ENCODE measurements at regions not wholly inside any gene's neighbourhood (a gene's known extent, or its start where the extent isn't known, plus 50 kb on each side); places are given as distances from the start of the nearest gene placed in this dataset.

DNA sequence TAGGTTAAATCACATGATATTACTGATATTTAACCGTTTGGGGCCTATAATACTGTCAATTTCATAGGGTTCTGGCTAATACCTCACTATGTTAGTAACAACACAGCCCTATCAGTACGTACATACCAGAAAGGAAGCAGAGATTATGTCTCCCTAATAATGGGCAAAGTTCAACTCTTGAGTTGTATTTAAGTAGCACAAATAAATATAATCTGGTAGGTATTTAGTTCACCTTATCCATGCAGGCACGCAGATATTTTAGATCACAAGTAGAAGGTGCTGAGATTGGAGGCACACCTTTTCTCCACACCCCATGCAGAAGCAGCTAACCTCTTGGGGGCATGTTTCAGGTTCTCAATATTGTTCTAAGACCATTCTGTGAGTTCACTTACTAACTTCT is 118.9 kb downstream of the IRS1 start:
- no peak for DNase-seq

DNA sequence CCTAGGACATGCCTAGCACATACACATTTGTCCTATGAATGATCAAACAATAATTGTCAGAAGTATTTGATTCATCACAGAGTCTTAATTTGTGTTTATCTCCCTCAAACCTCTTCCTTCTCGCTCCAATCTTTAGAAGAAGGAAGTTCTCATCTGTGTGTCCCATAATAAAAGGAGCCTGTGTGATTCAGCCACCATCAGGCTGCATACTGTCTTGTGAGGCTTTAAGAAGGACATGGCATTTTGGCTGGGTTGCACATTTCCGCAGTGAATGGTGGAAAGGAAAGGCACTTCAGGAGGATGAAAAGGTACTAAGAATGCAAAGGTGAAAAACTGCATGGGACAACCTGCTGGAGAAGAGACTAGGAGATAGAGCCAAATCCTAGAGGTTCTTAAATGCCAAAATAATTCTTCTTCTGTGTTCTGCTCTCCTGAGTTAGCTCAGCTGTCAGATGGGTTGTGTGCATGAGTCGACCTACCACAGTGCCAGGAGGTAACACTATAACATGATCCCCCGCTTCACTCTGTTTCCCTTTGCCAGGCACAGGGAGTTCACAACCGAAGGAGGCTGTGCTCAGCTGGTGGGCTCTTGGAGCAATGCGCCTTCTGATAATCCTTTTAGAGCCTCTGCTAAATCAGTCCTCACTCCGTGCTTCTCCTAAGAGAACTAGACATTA is 120.1 kb downstream of the IRS1 start:
- no peak for DNase-seq

DNA sequence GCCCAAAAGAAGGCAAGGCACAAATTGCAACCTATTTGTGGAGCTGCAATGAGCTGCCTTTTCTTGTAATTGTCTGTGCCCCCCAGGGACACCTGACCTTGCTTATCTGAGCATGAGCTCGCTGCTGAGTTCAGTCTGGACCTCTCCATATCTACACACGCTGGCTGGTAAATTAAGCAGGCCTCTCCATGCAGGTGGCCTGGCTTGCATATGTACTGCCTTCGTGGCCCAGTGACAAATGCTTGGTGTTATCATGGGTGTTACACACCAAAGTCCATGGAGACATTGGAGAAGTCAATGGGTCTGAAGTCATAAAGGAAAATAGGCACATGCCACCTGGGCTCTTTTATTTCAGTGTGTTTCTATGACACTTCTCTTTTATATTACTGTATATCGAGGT is 121.2 kb downstream of the IRS1 start:
- no peak for DNase-seq

DNA sequence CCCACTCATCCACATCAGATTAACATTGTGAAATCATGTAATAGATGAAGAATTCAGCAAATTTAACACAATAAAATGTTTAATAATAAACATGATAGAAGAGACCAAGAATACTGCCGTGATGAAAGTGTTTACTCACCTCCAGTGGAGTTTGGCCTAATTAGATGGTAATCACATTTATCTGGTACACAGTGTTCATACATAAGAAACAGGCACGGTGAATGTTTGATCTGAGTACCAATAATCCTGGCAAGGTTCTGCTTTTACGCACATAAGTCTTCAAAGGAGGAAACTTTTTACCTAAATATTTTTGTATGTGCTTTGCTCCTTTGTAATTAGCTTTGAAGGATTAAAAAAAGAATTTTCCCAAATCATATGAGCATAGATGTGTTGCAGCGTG is 122.5 kb downstream of the IRS1 start:
- no peak for DNase-seq

DNA sequence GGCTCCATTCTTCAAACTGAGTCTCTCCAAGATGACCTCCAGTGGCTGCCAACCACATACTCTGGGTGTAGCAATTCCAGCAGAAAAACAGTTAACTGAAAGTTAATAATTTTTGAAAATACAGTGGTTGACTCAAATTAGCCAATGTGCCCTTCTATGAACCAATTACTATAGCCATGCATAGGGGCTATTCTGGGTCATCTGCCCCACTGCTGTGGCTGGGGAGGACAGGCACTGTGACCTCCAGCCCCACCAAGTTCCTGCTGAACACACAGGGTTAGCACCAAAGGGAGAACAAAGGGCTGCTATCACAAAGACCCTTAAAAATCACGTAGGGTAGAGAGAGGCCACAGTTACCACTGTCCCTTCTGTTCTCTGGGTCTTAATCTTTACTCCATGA is 123.0 kb downstream of the IRS1 start:
- DNase-seq: no peak

DNA sequence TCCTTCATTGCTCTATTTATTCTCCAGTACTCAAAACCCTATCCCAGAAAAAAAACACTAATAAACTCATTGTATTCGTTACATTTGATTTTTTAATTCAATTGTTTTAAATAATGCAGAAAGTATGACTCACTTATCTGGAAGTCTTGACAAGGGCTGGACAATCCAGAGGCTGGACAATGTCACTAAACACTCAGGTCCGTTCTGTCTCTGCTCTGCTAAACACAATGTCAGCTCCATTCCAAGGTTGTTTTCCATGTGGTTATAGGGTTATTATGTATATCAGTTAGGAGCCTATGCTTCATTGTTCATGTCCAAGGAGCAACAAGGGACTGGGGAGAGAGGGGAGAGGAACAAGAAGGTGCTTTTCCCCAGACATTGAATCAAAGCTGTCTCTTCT is 125.5 kb downstream of the IRS1 start:
- no peak for DNase-seq

DNA sequence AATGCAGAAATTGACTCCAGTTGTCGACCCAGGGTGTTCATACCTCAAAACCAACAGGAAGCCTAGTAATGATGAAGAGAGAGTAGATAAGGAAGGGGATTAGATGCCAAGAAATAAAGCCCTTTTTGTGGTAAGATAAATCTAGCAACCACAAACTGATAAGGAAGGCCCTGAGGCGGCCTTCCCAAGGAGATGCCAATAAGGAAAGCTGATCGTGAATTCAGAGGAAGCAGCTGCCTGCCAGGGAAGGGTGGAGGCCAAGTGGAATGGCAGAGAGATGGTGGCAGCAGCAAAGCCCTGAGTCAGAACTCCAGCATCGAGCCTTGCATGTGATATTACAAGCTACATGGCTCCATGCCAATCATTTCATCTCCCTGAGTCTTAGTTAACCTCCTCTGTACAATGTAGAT is 126.3 kb downstream of the IRS1 start:
- peak; percentile 75 for DNase-seq

DNA sequence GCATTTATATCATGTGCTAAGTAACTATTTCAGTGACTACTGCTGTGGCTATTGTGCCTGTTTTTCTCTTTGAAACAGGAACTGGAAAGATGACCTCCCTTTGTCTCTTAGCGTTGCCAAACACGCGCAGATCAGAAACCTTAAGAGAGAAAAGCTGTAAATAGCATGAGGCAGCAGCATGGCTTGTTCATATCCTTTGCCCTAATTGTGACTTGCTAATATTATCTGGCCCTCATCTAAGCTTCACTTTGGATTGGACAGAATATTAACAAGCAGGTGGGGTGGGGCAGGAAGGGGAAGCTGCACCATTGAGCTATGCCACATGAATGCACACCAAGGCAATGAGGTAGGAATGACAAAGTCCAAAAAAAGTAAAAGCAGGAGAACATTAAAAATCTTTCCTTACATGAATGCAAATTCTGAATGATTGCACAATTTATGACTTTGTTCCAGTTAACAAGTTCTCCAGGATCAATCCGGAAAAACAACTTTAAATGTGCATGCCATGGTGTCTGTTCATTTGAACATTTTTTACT is 128.4 kb downstream of the IRS1 start:
- no peak for DNase-seq

DNA sequence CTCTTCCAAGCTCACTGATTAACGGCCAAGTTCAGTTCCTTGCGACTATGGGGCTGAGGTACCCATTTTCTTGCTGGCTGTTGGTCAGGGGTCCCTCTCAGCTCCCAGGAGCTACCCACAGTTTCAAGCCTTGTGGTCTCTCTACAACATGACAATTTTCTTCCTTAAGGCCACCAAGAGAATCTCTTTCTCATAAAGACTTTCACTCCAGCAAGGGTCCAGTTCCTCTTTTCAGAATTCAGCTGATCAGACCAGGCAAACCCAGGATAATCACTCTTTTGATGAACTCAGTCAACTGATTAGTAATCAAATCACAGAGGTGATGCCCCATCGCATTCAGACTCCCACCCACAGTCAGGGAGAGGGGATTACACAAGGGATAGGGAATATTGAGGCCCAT is 129.7 kb downstream of the IRS1 start:
- no peak for DNase-seq

DNA sequence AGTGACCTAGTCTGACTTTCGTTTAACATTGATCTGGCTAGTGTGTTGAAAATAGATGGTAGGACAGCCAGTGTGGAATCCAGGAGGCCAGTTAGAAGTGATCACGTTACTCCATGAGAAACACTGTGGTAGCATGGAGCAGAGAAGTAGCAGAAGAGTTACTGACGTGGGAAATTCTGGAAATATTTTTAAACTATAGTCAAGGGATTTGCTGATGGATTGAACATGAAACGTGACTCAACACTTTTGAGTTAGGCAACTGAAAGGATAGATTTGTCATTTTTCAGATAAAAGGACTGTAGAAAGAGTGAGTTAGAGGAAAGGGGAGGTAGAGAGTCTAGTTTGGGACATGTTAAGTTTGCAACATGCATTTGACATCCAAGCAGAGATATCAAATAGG is 130.4 kb downstream of the IRS1 start:
- DNase-seq: peak; percentile 36

DNA sequence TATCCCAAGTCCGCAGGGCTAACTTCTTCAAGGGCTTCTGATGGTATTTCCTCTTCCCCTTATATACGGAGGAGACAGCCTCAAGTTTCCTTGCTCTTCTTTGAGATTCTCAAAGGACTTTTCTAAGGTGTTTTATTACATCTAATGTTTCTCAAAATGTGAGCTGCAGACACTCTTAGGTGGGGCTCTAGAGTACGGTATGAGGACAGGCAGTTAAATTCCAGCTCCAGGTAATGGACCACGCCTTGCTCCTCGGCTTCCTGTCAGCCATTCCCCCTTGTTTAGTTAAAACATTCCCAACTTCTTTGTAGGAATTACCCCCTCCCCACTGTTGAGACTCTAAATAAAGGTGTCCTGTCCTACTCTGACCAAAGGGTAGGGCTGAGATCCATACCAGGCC is 131.9 kb downstream of the IRS1 start:
- DNase-seq: no peak

DNA sequence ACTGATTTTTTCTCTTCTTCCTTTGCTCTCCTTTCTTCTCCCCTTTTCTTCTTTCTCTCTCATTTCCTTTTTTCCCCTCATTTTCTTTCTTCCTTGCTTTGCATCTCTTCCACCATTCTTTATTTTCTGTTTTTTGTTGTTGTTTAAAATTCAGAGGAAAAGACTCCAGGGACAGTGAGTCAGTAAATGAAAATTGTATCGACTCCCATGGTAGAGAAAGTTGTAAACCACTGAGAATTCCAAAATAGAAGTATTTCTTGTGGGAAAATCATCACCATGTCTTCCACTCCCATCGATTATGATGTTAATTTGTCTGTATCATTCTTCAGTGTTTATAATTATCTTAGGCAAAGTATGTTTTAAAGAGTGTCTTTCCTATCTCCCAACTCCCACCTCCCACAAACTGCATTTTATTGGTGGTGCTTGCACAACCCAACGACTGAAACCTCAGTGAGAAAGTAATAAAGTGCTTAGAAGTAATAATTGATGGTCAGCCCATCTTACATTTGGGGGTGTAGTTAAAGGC is 134.3 kb downstream of the IRS1 start:
- peak; percentile 21 for DNase-seq

DNA sequence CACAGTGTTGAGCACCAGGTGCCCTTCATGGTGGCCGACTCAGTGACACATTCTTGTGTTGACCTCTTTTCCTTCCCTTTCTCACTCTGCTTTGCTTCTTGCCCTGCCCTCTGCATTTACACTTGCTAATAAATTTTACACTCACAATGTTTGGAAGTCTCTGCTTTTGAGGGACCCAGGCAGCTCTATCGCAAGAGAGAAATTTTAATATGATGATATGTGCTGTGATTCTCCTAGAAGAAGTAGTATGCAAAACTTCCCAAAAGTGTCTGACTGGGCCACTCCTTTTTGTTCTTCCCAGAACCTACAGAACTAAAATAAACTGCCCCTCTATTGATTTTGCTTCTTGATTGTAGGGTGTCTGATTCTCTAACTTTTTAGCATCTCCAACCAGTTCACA is 135.0 kb downstream of the IRS1 start:
- no peak for DNase-seq

DNA sequence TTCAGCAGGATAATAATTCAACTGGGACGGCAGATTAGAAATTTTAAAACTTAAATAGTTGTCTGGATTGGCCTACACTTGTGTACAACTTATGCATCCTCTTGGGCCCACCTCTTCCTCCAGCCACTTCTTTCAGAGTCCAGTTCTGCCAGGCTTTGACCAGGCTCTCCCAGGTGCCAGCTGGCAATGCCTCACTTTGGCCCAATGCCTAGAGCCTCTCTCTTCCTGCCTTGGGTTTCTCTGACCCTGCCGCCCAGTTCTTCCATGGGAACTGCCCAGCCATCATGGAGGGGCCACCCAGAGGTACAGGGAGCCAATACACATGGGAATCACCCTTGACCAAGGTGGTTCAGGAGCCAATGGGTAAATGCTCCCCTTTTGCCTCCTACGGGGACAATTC is 135.5 kb downstream of the IRS1 start:
- no peak for DNase-seq

DNA sequence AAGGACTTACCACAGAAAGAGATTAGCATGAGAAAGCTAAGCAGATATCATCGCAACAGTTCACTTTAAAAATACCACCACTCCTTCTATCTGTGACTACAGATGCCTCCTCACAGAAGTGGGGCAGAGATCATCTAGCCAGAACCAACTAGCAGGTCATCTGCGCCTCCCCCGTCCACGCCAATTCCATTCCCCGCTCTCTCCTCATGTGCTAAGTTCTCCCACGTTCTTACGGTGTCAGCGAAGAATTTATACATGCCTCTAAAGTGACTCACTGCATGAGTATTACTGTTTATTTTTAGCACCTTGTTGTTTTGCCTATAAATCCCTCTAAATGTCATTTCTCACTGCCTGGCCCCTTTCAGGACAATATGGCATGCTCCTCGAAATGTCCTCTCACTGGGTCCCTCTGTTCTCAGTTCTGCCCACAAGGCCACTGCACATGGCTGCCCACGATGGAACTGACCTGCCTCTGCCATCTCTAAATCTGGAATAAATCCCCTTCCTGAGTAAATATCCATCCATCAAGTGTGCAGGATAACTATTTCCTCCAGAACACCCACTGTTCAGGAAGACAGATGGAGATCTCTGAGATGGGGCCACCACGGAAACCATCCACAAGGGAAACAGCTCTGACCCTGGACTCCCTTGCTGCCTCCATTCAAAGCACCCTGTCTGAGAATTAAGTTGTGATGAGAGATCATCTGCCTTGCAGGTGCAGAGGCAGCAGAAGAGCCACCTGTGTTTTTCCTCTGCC is 137.7 kb downstream of the IRS1 start:
- peak; percentile 88 for DNase-seq

DNA sequence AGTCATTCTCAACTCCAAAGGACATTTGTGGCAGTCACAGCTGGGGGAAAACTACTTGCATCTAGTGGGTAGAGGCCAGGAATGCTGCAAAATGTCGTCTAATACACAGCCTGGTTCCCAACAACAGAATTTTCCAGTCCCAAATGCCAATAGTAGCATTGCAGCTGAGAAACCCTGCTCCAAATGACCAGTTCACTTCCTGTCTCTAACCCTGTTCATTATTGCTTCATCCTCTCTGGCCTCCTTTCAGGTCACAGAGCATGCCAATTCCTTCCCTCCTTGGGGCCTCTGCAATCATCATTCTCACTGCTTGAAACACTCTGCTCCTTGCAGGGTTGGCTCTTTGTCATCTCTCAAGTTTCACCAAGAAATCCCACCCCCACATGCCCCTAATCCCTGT is 139.1 kb downstream of the IRS1 start:
- DNase-seq: peak; percentile 74

DNA sequence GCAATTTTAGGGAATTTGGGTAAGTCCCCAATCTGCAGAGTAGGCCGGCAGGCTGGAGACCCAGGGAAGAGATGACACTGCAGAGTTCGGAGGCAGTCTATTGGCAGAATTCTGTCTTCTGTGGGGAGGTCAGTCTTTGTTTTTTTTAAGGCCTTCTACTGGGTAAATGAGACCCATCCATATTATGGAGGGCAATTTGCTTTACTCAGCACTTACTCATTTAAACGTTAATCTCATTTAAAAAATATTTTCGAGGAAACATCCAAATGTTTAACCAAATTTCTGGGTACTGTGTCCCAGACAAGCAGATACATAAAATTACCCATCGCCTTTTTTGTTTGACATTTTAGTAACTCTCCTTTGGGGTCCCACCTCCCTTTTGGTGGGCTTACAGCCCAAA is 139.5 kb downstream of the IRS1 start:
- no peak for DNase-seq

DNA sequence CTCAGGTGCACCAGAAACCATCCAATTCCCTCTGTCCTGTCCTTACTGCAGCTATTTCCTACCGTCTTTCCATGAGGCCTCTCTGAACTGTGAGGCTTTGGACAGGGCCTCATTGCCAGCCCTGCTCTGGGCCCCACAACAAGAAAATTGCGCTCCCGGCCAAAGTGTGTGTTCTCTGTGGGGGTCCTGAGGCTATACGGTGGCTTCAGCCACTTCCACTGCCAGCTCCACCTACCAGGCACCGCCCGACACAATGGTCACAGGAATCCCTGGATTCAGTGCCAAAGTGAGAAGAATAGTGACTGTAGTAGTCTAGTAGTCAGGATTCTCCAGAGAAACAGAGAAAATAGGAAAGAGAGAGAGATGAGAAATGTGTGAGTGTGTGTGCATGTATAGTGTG is 140.2 kb downstream of the IRS1 start:
- DNase-seq: no peak

DNA sequence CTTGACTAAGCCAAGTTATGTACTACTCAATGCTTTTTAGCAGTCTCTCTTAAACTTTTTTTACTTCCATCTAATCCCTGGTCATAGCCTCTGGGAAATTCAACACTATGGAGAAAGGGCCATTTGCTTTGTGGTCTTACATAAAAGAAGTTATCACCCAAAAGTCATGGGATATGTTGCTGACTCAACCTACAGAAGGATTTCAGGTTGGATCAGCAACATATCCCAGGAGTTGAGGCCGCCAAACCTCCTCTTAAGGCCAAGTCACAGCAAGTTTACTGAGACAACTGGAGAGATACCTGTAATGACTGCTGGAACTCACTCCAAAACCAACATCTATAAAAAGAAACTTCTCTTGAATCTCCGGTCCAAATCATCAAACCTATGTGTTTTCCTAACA is 141.1 kb downstream of the IRS1 start:
- peak; percentile 32 for DNase-seq

DNA sequence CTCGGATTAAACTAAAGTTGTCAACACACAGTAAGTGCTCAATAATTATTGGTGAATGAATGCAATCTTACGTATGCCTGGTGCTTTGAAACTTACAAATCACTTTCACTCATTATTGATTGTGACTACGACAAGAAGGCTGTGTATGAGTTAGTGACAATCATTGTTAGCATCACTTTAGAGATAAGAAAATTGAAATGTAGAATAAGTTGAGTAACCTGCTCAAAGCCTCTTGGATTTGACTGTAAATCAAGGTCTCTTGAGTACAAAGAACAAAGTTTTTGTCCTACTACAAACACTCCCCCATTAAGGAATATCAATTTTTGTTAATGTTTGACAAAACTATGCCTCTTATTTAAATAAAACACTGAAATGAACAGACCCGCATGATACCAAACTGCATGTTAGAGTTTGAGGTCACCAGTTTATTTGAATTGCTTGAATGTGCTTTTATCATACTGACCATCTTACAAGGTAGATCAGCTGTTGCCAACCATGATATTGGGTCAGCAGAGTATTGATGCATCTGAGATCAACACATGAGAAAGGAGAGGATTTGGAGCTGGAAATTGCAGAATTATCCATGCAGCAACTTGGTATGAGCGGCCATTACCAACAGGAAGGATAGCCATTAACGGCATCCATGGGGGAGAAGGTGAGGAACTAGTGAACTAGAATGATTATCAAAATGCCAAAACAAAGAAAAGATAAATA is 142.1 kb downstream of the IRS1 start:
- no peak for DNase-seq

DNA sequence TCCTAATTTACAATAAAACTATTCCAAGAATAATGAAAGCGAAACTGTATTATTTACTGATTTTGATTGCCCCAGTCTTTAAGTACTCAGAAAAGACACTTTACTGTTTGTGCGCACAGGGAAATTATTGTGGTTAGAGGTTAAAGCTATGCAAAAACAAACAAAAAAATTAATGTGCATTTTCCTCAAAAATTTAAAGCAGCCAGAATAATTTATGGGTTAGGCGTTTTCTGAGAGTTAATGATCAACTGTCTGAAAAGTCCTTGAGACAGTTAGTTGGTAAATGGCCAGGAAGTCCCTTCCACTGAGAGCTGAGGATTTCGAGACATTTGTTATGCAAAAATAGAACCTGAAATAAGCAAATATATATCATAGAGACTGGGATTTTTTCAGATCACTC is 143.3 kb downstream of the IRS1 start:
- peak; percentile 71 for DNase-seq

DNA sequence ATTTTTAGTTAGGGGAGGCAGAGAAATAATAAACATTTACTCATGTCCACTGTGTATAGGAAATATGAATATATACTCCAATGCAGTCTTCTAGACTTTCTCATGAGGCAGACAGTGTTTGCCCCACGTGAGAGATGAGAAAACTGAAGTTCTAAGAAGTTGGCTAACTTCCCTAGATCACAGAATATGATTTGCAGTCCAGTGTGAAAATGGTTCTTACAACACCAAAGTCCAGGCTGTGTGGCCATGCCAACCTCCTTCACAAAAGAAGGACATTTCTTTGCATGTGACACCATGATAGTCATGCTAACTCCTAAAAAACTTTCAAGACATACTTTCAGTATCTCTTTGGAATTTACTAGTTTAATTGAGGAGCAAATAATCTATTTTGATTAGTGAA is 143.7 kb downstream of the IRS1 start:
- no peak for DNase-seq

DNA sequence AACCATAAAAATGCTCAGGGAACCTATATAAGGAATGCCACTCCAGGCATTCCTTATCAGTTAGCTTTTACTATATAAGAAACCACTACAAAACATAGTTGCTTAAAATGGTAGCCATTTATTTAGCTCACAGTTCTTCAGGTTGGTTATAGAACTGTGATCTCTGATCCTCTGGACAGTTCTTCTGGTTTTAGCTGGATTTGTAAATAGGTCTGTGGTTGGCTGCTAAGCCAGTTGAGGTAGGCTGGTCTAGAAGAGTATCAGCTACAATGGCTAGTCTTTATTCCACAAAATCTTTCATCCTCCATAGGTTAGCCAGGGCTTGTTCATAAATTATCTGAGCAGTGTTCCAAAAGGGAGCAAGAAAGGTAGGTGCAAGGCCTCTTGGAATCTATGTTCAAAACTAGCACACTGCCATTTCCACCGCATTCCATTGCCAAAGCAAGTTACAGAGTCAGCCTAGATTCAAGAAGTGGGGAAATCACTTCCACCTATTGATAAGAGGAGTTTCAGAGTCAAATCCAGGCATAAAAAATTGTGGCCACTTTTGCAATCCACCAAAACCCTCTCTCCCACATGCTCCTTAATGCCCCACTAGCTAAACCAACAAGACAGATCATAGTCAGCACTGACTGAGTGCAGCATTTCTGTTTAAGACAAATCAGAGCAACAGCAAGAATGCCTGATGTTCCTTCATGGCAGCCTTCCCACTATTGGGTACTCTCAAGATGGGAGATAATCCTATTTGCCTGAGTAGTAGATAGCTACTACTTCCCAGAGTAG is 146.4 kb downstream of the IRS1 start:
- no peak for DNase-seq

Measured in fibroblast of skin of right quadriceps (primary cell).